ENCODE measurements at regions not wholly inside any gene's neighbourhood (a gene's known extent, or its start where the extent isn't known, plus 50 kb on each side); places are given as distances from the start of the nearest gene placed in this dataset.

DNA sequence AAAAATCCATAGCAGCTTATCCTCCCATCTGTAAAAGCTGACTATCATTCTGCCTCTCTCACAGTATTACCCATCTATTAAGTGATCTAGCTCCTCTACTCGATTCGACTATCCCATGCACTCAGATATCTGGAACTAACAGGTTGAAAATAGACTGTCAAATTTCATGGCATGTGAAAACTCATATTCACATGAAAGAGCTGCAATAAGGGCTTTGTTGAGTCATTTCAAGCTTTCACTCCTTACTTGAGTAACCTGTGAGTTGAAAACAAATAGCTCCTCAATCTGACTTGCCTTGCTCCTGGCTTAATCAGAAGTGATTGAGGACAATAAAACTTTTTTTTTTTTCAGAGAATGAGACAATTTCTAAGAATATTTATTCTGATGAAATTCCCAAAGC is 192.4 kb upstream of the ERBB4 start:
- TF ChIP-seq POLR2A (IDR thresholded peaks at IDR 0.05), result no peak
- no peak for TF ChIP-seq POLR2AphosphoS5 (IDR thresholded peaks at IDR 0.05)
- TF ChIP-seq CTCF (IDR thresholded peaks at IDR 0.05 in 8 of 11, conservative IDR thresholded peaks at IDR 0.05 in 3 of 11), result no peak

All from spleen (tissue), 7 donors.